Spleen (tissue), 11 donors: ENCODE measurements at regions not wholly inside any gene's neighbourhood (a gene's known extent, or its start where the extent isn't known, plus 50 kb on each side); places are given as distances from the start of the nearest gene placed in this dataset.

ENCODE experiments used
- DNase-seq: peaks from one replicate; pipeline ENCODE4 v3.0.0-alpha.2; 2020
- H3K27ac ChIP-seq, 8 donors: fragments of 200-600 bp; sonication (generic) in 7 of 8; 1 replicate in 4 of 8; 2 replicates in 4 of 8; pipeline versions ENCODE4 v1.5.0 to v1.8.0; 2016 to 2021; ENCODE audit warnings: inconsistent platforms in 4 of 8, mild to moderate bottlenecking in 4 of 8, moderate library complexity in 1 of 8
- H3K27me3 ChIP-seq, 7 donors: fragments of 200-600 bp; sonication (generic) in 6 of 7; replicated peaks in 1 of 7; 1 replicate in 4 of 7; 2 replicates in 3 of 7; pipeline versions ENCODE4 v1.5.0 to v1.8.0; 2016 to 2021; ENCODE audit warnings: inconsistent platforms in 3 of 7, mild to moderate bottlenecking in 1 of 7
- H3K36me3 ChIP-seq, 6 donors: fragments of 200-600 bp; sonication (generic) in 5 of 6; 1 replicate in 4 of 6; 2 replicates in 2 of 6; pipeline versions ENCODE4 v1.5.0 to v1.8.0; 2016 to 2021; ENCODE audit warnings: inconsistent platforms in 2 of 6
- H3K4me1 ChIP-seq, 6 donors: fragments of 200-600 bp; sonication (generic) in 5 of 6; 1 replicate in 3 of 6; 2 replicates in 3 of 6; pipeline versions ENCODE4 v1.5.0 to v1.8.0; 2016 to 2021; ENCODE audit warnings: inconsistent platforms in 3 of 6
- H3K4me3 ChIP-seq, 8 donors: fragments of 200-600 bp; sonication (generic) in 7 of 8; 1 replicate in 4 of 8; 2 replicates in 4 of 8; pipeline versions ENCODE4 v1.5.0 to v1.8.0; 2016 to 2021; ENCODE audit warnings: inconsistent platforms in 4 of 8, mild to moderate bottlenecking in 4 of 8, moderate library complexity in 2 of 8
- H3K9me3 ChIP-seq, 8 donors: fragments of 200-600 bp; sonication (generic) in 7 of 8; 1 replicate in 4 of 8; 2 replicates in 4 of 8; pipeline versions ENCODE4 v1.5.0 to v1.8.0; 2016 to 2021; ENCODE audit warnings: inconsistent platforms in 4 of 8
- POLR2A ChIP-seq, 3 donors: fragments of 450-650 bp; IDR thresholded peaks; one replicate each; pipeline ENCODE4 v1.5.1; 2017; ENCODE audit warnings: antibody characterized with exemption in 3 of 3, mild to moderate bottlenecking in 1 of 3
- POLR2AphosphoS5 ChIP-seq, 3 donors: sonication (generic); formaldehyde crosslinking; IDR thresholded peaks; one replicate each; pipeline ENCODE4 v1.5.1; 2017; ENCODE audit warnings: antibody characterized with exemption in 3 of 3
- WGBS, 5 donors: extraction: QIAGEN DNeasy Blood & Tissue Kit in 3 of 5; methylation state at CpG; one replicate each; pipeline versions ENCODE4 v1.1.5 to v1.1.7; 2013 to 2018; 5-methylcytosine and 5-hydroxymethylcytosine counted together
- intact Hi-C: fragments of 100-400 bp; cut with DNase I; formaldehyde crosslinking; loops from one replicate; pipeline ENCODE4 v1.15.0; 2023; ENCODE audit warnings: low total_unique reads
- TF ChIP-seq, protein P1 (sequence below), 11 experiments: fragments of 200-600 bp in 7 of 11; fragments of 450-650 bp in 4 of 11; sonication (generic) in 4 of 11; IDR thresholded peaks in 8 of 11; conservative IDR thresholded peaks in 3 of 11; 1 replicate in 7 of 11; 2 replicates in 4 of 11; pipeline versions ENCODE4 v1.4.0 to v1.8.0; 2016 to 2021; ENCODE audit warnings: antibody characterized with exemption in 11 of 11, inconsistent platforms in 4 of 11, mild to moderate bottlenecking in 1 of 11
- donor health status: healthy with polysubstance abuse.
- donor health status: DM: no; HTN: no; CAD: no; lungs with moderate emphysema.
- donor health status: DM: no; HTN: no; CAD: no.
- donor health status: Bipolar disorder and iron deficiency.
- donor health status: healthy.
- donor health status: DM: no; HTN: no; CAD: no.
- donor health status: DM: yes; HTN: yes; CAD: no.

DNA sequence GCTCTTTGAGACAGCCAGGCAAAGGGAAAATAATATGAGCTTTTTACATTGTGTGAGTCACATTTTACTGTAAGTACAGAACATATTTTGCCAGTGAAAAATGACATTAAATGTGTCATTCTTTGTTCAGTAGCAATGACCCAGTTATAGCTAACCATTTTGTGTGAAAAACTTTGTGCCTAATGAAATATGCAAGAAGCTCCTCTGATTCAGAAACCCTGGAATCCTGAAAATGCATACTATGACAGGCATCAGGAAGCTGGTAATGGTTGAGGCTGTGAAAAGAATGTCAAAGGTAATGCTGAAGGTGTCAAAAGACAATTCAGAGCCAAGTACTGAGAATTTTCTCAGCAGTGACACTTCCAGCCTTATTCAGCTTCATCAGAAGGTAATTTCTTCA is 549.5 kb upstream of the SMIM31 start:
- intact Hi-C loops: no loop called here
- Histone ChIP-seq H3K27me3 (no peaks in the 10 kb centered on the region), H3K9me3 (no peaks in the 10 kb centered on the region), H3K27ac (no peak overlapping the region), H3K4me3 (no peak overlapping the region), H3K36me3 (no peaks in the 10 kb centered on the region), H3K4me1 (no peaks in the 10 kb centered on the region)
- TF ChIP-seq, protein P1, sequence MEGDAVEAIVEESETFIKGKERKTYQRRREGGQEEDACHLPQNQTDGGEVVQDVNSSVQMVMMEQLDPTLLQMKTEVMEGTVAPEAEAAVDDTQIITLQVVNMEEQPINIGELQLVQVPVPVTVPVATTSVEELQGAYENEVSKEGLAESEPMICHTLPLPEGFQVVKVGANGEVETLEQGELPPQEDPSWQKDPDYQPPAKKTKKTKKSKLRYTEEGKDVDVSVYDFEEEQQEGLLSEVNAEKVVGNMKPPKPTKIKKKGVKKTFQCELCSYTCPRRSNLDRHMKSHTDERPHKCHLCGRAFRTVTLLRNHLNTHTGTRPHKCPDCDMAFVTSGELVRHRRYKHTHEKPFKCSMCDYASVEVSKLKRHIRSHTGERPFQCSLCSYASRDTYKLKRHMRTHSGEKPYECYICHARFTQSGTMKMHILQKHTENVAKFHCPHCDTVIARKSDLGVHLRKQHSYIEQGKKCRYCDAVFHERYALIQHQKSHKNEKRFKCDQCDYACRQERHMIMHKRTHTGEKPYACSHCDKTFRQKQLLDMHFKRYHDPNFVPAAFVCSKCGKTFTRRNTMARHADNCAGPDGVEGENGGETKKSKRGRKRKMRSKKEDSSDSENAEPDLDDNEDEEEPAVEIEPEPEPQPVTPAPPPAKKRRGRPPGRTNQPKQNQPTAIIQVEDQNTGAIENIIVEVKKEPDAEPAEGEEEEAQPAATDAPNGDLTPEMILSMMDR (IDR thresholded peaks at IDR 0.05 in 8 of 11, conservative IDR thresholded peaks at IDR 0.05 in 3 of 11): no peak
- TF ChIP-seq POLR2A (IDR thresholded peaks at IDR 0.05): no peak
- no peak for TF ChIP-seq POLR2AphosphoS5 (IDR thresholded peaks at IDR 0.05)
- DNase-seq: no peak

DNA sequence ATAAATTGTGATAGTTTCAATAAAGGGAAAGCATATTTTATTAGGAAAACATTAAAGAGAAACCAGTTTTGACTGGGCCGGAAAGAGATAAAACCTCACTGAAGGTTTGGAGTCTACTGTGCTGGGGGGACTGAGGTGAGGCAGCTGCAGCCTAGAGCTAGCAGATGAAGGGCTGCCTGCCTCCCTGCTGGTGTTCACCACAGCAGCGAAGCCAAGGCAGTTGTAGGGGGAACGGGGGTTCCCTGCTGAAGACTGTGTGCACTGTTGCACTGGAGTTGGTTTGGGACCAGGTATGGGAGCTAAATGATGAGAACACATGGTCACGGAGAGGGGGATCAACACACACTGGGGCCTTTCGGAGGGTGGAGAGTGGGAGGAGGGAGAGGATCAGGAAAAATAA is 546.5 kb upstream of the SMIM31 start:
- 70 to 82% (median 79%) methylated on average over 5 of the region's 5 CpGs for WGBS, 5 donors
- no peak for DNase-seq
- intact Hi-C loops: no loop called here
- Histone ChIP-seq H3K27ac (no peak overlapping the region), H3K36me3 (no peaks in the 10 kb centered on the region), H3K9me3 (no peaks in the 10 kb centered on the region), H3K4me1 (no peaks in the 10 kb centered on the region), H3K4me3 (no peak overlapping the region), H3K27me3 (no peaks in the 10 kb centered on the region)
- TF ChIP-seq, protein P1 (IDR thresholded peaks at IDR 0.05 in 8 of 11, conservative IDR thresholded peaks at IDR 0.05 in 3 of 11): no peak
- TF ChIP-seq POLR2AphosphoS5 (IDR thresholded peaks at IDR 0.05) (no peak), POLR2A (IDR thresholded peaks at IDR 0.05) (no peak)

DNA sequence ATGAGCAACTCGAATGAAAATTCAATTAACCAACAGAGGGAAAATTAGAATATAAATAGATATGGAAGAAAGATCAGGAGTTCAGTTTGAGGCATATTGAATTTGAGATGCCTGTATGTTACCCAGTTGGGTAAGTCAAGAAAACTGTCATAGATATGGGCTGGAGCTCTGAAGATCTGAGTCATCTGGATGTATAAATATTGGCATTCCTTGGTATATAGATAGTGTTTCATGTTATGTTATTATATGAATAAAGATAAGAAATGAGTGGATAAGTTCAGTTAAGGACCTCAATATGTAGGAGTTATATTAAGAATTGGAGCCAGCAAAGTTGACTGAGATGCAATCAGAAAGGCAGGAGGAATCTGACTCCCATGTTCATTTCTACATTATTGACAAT is 543.6 kb upstream of the SMIM31 start:
- Histone ChIP-seq H3K4me3 (no peak overlapping the region), H3K36me3 (no peaks in the 10 kb centered on the region), H3K4me1 (no peaks in the 10 kb centered on the region), H3K27ac (no peak overlapping the region), H3K27me3 (no peaks in the 10 kb centered on the region), H3K9me3 (peaks cover 0 to 4% (median 0%) of the 10 kb centered on the region in 8 donors)
- WGBS, 5 donors: 29 to 46% (median 37%) methylated on average over 1 of the region's 1 CpG
- TF ChIP-seq POLR2AphosphoS5 (IDR thresholded peaks at IDR 0.05): no peak
- DNase-seq: no peak
- intact Hi-C loops: no loop called here

DNA sequence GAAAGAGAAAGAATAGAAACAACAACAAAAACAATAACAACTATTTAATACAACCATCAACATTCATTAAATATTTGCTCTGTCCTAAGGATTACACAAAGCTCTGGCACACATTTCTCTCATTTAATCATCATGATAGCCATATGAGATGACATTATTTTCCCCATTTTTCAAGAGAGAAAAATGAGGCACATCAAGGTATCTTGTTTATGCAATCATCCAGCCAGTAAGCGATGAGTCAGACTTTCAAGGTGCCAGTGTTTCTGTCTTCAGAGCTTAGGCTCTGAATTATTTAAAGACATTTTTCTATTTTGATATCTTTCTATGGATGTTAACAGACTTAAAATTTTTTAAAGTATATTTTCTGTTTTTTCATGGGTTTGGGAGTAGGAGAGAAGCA is 541.8 kb upstream of the SMIM31 start:
- Histone ChIP-seq H3K27me3 (no peaks in the 10 kb centered on the region), H3K4me3 (no peak overlapping the region), H3K36me3 (no peaks in the 10 kb centered on the region), H3K4me1 (no peaks in the 10 kb centered on the region), H3K27ac (no peak overlapping the region), H3K9me3 (peaks cover 0 to 5% (median 0%) of the 10 kb centered on the region in 8 donors)
- TF ChIP-seq POLR2A (IDR thresholded peaks at IDR 0.05) (no peak), POLR2AphosphoS5 (IDR thresholded peaks at IDR 0.05) (no peak)
- TF ChIP-seq, protein P1 (IDR thresholded peaks at IDR 0.05 in 8 of 11, conservative IDR thresholded peaks at IDR 0.05 in 3 of 11): no peak
- WGBS, 5 donors: 88 to 100% (median 93%) methylated on average over 1 of the region's 1 CpG
- intact Hi-C loops: no loop called here
- DNase-seq: no peak

- no peaks in the 10 kb centered on the region for H3K4me1 ChIP-seq
- no peak overlapping the region for H3K4me3 ChIP-seq
- WGBS, 5 donors: 57 to 72% (median 60%) methylated on average over 2 of the region's 2 CpGs
- no peak overlapping the region for H3K27ac ChIP-seq
- no peak for TF ChIP-seq POLR2AphosphoS5 (IDR thresholded peaks at IDR 0.05)
- TF ChIP-seq, protein P1 (IDR thresholded peaks at IDR 0.05 in 8 of 11, conservative IDR thresholded peaks at IDR 0.05 in 3 of 11): no peak
- TF ChIP-seq POLR2A (IDR thresholded peaks at IDR 0.05): no peak
- peaks cover 0 to 5% (median 0%) of the 10 kb centered on the region in 8 donors for H3K9me3 ChIP-seq
- no peak for DNase-seq
- H3K27me3 ChIP-seq: no peaks in the 10 kb centered on the region
- intact Hi-C loops: no loop called here
- no peaks in the 10 kb centered on the region for H3K36me3 ChIP-seq
Observed at GRCh38 chr4:164212714-164213113, 541.2 kb upstream of the SMIM31 start.
